ENCODE measurements at regions not wholly inside any gene's neighbourhood (a gene's known extent, or its start where the extent isn't known, plus 50 kb on each side); places are given as distances from the start of the nearest gene placed in this dataset.
A peak's percentile ranks its signal among the peaks of the same experiment; 100 is the strongest.
"Not testable (repeated sequence)": the region's sequence is repeated elsewhere in the genome, so short reads cannot be mapped to it uniquely, and the experiment has no call there.

- DNase-seq (ENCODE audit: low read depth, low spot score), result no peak
Measured at GRCh38 chr1:64361974-64362373, 108.0 kb upstream of the CACHD1 start.

GRCh38 chr1:64363111-64363510 is 106.8 kb upstream of the CACHD1 start:
- DNase-seq (ENCODE audit: low read depth, low spot score), result peak; percentile 13

GRCh38 chr1:64363616-64364015 is 106.3 kb upstream of the CACHD1 start:
- DNase-seq (ENCODE audit: low read depth, low spot score), result no peak

- DNase-seq (ENCODE audit: low read depth, low spot score), result no peak
Measured at GRCh38 chr1:64366821-64367220, 103.1 kb upstream of the CACHD1 start.

- no peak for DNase-seq (ENCODE audit: low read depth, low spot score)
Measured at GRCh38 chr1:64368344-64368743, 101.6 kb upstream of the CACHD1 start.

- no peak for DNase-seq (ENCODE audit: low read depth, low spot score)
Measured at GRCh38 chr1:64378826-64379225, 91.1 kb upstream of the CACHD1 start.

GRCh38 chr1:64387389-64388285 is 82.3 kb upstream of the CACHD1 start:
- no peak for DNase-seq (ENCODE audit: low read depth, low spot score)

- DNase-seq (ENCODE audit: low read depth, low spot score), result no peak
Measured at GRCh38 chr1:64388336-64388735, 81.6 kb upstream of the CACHD1 start.

GRCh38 chr1:64392109-64392508 is 77.8 kb upstream of the CACHD1 start:
- no peak for DNase-seq (ENCODE audit: low read depth, low spot score)

- no peak for DNase-seq (ENCODE audit: low read depth, low spot score)
Measured at GRCh38 chr1:64393790-64394189, 76.1 kb upstream of the CACHD1 start.

- DNase-seq (ENCODE audit: low read depth, low spot score), result no peak
Measured at GRCh38 chr1:64396817-64397216, 73.1 kb upstream of the CACHD1 start.

- DNase-seq (ENCODE audit: low read depth, low spot score), result no peak
Measured at GRCh38 chr1:64397541-64397940, 72.4 kb upstream of the CACHD1 start.

- no peak for DNase-seq (ENCODE audit: low read depth, low spot score)
Measured at GRCh38 chr1:64398936-64399335, 71.0 kb upstream of the CACHD1 start.

- DNase-seq (ENCODE audit: low read depth, low spot score), result no peak
Measured at GRCh38 chr1:64401285-64401684, 68.6 kb upstream of the CACHD1 start.

GRCh38 chr1:64403331-64403730 is 66.6 kb upstream of the CACHD1 start:
- DNase-seq (ENCODE audit: low read depth, low spot score), result peak; percentile 64

- no peak for DNase-seq (ENCODE audit: low read depth, low spot score)
Measured at GRCh38 chr1:64404202-64404601, 65.7 kb upstream of the CACHD1 start.

- DNase-seq (ENCODE audit: low read depth, low spot score), result no peak
Measured at GRCh38 chr1:64405833-64406232, 64.1 kb upstream of the CACHD1 start.

GRCh38 chr1:64410217-64410616 is 59.7 kb upstream of the CACHD1 start:
- no peak for DNase-seq (ENCODE audit: low read depth, low spot score)

- not testable (repeated sequence) for DNase-seq (ENCODE audit: low read depth, low spot score)
Measured at GRCh38 chr1:64414855-64415546, 54.9 kb upstream of the CACHD1 start.

- DNase-seq (ENCODE audit: low read depth, low spot score), result peak; percentile 4
Measured at GRCh38 chr1:64417803-64418202, 52.1 kb upstream of the CACHD1 start.

Measured in astrocyte of the hippocampus (primary cell).